HG03565 (cell line): ENCODE measurements at regions not wholly inside any gene's neighbourhood (a gene's known extent, or its start where the extent isn't known, plus 50 kb on each side); places are given as distances from the start of the nearest gene placed in this dataset.

ENCODE experiments used
- ATAC-seq: cut with Tn5 transposase; IDR thresholded peaks from one replicate; pipeline ENCODE4 v1.9.1; 2021; ENCODE audit warnings: mild to moderate bottlenecking, moderate library complexity; ENCODE audit not compliant: unreplicated experiment

DNA sequence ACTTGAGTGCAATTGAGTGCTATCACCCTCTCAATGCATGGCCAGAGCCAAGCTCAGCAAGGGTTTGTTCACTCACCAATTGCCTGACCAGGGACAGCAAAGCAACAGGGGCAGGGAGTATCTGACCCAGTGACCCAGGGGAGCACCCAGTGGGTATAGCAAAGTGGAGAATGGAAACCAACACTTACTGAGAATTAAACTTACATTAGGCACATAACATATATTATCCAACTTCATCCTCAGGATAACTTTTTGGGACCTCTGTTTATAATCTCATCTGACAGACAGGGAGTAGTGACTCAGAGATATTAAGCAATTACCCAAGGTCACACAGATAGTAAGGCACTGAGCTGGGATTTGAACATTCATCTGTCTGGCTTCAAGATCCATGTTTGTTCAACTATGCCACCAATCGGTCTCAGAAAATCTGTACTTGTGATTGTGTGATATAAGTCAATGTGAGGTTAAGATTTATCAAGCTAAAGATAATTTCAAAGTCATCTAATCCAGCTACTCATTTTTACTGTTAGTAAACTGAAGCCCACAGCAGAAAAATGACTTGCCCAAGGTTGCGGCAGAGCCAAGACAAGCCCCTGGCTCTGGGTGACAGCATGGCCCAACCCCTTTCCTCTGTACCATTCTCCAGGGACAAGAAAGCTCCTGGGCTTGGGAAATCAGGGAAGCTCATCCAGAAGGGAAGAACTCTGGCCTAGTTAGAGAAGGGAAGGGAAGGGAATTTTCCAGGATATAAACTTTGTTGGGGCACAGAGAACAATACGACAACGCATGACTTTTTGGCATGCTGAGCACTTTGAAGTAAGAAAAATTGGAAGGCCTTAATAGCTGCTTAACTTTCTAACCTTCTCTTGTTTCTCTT is 138.0 kb upstream of the SMAD3 start:
- ATAC-seq: no peak

DNA sequence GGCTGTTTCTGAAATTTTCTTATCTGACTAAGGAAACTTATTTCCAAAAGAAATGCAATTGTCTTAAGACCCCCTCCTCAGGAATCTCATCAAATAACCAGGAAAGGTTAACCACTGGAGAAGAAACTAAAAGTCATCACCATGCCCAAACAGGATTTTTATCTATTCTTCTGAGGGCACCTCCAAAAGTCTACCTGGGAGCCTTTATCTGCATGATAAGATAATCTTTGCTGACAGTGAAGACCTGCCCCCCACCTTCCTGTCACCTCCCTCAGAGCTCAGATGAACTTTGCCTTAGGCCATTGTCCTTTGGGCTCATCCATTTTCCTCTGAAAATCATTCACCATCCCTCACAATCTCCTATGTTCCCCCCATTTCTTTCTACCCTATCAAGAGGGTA is 137.3 kb upstream of the SMAD3 start:
- ATAC-seq: no peak

DNA sequence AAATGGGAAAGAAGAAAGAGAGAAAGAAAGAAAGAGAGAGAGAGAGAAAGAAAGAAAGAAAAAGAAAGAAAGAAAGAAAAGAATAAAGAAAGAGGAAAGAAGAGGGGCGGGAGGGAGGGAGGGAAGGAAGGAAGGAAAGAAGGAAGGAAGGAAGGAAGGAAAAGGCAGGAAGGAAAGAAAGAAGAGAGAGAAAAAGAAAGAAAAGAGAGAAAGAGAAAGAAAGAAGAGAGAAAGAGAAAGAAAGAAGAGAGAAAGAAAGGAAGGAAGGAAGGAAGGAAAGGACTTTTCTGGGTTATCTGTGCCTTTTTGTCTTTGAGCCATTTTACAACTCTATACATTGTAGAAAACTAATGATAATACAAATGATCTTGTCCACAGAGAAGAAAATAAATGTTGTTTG is 136.6 kb upstream of the SMAD3 start:
- ATAC-seq: no peak

DNA sequence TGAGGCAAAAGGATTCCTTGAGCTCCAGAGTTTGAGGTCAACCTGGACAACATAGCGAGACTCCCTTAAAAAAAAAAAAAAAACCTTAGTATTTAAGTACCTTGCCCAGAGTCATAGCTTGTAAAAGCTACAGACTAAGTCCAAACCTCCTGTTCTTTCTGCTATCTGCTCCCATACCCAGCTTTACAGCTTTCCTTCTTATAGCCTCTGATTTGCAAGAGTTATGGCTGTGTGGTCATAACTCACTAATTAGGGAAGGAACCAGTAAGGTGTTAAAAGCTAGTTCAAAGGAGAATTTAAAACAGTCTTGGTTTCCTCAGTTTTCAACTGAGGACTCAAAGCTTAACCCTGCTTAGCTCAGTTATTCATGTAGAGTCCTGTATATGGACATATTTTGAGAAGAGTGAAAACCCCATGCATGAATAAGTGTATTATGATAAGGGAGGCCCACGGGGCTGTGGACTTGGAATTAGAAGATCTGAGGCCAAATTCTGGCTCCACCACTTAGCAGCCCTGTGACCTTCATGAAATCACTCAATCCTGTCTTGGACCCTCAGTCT is 135.5 kb upstream of the SMAD3 start:
- no peak for ATAC-seq

DNA sequence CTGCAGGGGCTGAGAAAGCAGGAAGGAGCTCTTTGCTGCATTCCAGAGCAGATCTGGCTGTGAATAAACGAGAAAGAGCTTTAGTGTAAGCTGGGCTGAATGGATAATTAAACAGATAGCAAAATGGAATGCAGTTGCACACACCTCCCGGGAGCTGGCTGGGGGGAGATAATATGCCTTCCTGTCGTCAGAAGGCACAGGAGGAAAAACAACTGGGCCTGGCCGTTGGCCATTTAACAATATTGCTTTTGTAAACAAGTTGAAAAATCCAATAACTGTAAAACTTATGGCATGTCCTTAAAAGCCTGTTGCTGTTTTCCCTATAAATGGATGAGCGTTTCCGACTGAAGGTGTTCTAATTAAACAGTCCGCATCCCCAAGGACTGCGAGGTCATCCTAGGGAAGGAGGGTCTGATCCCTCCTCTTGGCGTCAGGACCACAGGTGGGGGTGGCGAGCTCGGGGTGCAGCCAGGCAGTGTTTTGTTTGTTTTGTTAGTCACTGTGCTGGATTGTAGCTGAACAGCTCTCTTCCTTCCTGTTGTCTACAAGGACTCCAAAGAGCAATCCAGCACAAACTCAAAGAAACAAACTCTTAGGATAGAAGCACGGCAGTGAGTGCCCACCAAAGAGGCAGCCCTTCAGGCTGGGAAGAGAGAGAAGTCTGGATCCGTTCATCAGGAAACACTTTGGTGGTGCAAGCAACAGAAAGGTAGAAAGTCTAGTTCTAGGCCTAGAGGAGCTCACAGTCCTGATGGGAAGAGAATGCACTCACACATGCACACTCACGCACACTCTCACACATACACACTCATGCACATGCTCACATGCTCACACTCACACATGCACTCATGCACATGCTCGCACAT is 133.4 kb upstream of the SMAD3 start:
- ATAC-seq: no peak

DNA sequence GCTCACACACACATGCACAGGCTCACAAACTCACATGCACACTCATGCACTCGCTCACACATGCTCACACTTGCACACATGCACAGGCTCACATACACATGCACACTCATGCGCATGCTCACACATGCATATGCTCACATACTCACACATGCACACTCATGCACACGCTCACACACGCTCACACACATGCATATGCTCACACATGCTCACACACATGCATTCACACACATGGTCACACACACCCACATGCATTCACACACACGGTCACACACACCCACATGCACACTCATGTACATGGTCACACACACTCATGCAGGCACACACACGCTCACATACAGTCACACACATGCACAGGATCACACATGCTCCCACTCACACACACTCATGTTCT is 132.8 kb upstream of the SMAD3 start:
- ATAC-seq: no peak

DNA sequence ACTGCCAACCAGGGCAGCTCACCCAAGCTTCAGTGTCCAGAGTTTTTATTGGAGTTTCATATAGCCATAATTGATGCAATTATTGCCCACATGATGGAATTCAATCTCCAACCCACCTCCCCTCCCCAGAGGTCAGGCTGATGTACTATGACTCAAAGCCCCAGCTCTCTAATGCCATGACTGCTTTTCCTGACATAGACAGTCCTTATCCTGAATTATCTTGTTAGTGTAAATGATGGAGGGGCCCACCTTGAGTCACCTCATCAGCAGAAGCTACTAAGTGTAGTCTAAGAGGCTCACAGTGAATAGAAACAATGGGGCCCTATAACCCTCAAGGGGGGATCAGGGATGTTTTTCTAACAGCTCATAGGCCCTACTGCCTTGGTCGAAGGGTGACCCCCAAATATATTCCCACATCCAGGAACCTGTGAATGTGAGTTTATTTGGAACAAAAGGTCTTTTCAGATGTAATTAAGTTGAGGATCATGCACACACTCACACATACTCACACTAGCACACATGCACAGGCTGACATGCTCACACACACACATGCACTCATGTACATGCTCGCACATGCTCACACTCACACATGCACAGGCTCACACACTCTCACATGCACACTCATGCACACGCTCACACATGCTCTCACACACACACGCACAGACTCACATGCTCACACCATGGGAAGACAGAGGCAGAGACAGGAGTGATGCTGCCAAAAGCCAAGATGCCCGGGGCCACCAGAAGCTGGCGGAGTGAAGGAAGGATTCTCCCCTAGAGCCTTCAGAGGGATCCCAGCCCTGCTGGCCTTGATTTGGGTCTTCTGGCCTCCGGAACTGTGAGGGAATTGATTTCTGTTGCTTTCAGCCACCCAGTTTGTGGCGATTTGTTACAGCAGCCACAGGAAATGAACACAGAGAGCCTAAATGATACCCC is 131.2 kb upstream of the SMAD3 start:
- ATAC-seq: no peak

DNA sequence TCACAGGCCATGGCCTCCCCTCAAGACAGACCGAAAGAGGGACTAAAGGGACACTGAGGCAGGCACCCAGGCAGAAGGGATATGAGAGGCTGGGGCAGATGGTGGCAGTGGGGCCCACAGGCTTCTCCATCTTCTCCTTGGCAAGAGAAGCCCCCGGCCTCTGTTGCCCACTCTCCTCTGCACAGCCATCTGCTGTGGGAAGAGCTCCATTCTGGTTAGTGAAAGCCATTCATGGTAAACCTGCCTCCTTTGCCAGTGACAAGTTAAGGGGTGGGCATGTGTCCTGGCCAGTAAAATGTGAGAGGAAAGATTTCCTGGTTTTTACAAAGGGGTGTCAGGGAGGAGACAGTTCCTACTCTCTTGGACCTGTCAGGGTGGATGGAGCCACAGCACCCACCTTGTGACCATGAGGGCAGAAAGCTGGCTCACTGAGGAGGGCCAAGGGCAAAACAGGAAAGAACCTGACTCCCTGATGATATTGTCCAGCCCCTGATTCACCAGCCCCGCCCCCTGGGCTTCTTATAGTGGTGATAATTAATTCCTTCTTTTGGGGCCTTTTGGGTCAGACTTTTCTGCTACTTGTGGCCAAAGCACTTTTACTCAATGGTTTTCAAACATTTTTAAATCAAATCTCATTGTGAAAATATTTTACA is 130.4 kb upstream of the SMAD3 start:
- ATAC-seq: no peak

DNA sequence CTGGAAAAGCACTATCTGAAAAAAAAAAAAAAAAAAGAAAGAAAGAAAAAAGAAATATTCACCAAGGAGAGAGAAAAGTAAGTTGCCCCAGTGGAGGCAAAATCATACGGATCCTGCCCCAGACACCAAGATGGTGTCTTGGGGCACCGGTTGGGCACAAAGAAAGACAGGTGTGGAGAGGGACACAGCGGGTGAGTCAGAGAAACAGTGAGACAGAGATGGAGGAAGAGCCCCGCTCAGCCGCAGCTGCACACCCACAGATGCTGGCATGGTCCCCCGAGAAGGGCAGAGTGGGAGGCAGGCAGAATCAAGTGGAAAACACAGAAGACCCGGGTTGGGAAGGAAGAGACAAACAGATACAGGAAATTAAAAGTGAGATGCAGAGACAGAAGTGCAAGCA is 129.7 kb upstream of the SMAD3 start:
- no peak for ATAC-seq

DNA sequence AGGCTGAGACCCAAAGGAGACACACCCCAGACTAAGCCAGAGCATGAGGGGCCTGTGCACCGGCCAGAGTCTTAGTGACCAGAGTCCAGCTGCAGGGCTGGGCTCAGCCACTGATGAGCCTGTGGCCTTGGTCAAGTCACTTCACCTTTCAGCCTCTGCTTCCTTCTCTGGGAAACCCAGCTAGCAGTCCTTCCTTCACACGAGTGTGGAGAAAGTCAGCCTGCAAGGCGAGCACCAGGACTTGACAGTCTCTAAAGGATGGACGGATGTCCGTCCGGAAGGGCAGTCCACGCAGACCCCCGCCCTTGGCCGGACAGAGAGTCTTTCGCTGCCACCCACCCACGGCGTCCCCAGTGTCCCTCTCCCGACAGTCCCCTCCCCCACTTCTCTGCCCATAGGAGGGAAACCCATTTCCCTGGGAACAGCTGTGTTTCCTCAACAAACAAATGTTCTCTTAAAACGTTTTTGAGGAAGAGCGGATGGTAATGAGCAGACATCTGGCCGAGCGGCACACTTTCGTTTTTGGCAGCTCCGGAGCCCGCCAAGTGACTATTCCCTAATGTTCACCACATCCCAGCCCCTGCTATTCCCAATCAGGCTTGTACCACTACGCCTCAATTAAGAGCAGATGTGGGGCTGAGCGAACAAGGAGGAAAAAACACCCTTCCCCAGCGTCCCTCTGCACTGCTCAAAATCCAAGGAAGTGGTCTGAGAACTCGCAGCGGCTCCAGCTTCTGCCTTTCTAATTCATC is 129.1 kb upstream of the SMAD3 start:
- ATAC-seq: no peak

DNA sequence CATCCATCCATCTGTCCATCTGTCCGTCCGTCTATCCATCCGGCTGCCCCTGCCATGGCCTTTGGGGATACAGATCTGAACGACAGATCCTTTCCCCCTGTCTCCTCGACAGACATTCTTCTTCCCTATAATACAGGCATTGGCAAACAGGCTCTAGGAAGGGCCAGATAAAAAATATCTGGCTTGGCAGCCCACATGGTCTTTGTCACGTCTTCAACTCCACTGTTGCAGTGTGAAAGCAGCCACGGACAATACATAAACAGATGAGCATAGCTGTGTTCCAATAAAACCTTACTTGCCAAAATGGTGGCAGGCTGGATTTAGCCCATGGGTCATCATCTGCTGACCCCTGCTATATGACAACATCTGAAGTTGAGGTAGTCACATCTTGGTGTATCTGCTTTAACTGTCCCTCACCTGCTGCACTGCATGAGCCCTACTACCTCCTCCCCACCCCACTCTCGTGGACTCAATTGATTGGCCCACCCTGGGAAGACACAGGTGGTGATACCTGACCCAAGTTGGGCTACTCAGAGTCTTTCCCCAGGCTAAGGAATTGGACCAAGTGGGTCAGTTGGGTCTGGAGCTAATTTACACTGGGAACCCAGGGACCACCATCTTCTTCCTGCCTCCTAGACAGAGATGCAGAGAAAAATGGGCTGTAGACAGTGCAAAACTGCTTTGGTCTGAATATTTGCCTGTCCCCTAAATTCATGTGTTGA is 128.4 kb upstream of the SMAD3 start:
- no peak for ATAC-seq

DNA sequence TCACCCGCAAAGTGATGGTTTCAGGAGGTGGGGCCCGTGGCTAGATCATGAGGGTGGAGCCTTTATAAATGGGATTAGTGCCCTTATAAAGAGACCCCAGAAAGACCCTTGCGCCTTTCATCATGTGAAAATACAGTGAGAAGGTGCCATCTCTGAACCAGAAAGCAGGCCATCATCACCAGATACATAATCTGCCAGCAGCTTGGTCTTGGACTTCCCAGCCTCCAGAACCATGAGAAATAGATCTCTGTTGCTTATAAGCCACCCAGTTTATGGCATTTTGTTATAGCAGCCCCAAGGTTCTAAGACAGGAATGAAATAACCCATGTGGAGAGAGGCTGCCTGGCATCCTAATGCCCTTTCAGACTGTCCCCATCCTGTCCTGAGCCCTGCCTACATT is 127.8 kb upstream of the SMAD3 start:
- no peak for ATAC-seq

DNA sequence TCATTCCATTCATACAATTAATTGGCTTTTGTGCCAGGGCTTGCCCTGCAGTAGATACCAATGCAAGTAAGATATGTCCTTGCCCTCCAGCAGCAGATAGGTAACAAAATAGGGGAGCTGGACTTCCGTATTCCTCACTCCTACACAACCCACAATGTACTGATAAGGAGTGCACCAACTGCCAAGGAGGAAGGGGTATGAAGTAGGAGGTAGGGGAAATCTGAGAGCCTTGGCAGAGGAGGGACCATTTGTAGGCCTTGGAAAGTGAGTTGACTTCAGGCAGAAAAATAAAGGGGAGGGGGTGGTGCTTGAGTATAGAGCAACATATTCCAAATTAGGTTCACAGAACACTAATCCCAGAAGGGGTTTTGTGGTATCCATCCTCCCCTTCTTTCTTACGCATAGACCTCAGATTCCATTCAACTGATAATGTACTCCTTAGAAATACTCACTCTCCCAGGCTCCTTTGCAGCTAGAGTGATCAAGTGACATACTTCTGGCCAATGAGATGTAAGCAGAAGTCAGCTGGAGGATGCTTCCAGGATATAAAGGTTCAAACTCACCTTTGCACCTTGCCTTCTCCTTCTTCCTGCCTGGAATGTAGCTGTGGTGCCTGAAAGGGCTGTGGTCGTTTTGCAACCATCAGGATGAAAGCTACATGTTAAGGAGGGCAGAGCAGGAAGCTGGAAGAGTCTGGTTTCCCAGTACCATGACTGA is 127.1 kb upstream of the SMAD3 start:
- ATAC-seq: no peak

DNA sequence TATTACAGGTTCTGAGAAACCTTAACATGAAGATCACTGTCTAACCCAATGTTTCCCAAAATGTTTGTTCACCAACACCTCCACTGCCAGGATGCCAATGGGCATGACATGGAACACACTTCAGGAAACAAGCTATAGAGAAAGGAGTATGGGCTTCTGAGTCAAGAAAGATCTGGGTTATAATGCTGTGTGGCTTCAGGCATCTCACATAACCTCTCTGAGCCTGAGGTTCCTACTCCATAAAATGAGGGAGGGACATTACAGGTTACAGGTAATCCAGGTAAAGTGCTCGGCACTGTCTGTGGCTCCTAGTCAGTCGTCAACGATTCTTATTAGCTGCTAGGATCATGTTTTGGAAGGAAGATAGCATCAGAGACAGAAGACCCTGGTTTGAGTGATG is 126.4 kb upstream of the SMAD3 start:
- ATAC-seq: no peak

DNA sequence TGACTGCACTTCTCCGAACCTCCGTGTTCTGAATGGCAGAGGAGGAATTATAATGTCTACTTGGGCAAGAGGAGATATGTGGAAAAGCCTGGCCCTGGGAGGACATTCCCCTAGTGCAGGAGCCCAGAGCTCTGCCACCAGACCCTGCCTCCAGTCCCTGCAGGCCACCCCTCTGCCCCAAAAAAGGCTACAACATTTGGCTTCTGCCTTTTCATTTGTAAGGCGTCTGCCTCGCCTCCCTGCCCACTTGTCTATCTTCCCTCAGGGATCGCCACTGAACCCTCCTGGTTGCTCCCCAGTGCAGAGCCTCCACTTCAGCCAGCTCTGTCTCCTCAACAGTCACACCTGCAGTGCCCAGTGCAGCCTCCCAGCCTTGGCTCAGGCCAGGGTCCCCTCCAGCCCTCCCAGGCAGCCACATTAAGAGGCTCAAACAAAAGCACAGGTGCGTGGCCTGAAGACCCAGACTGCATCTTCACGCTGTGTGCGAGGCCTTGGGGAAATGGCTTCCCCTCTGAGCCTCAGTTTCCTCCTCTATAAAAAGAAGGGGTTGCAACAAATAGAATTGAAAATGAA is 125.9 kb upstream of the SMAD3 start:
- ATAC-seq: no peak

DNA sequence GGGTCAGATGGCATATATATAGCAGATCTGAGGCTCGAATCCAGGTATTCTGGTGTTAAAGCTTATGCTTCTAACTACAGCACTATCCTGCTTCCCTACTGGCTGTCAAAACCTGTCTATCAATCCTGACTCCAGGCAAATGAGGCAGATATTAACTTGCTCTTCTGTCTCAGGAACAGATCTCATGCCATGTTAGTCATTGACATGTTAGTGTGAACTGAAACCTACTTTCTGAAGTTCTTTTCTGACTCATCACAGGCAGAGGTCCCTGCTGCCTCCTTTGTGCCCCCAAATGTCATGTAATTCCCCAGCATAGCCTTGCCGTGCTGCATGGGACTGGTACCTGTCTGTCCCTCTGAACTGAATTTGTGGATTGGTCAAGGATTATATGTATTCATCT is 125.0 kb upstream of the SMAD3 start:
- peak; percentile 49 for ATAC-seq

DNA sequence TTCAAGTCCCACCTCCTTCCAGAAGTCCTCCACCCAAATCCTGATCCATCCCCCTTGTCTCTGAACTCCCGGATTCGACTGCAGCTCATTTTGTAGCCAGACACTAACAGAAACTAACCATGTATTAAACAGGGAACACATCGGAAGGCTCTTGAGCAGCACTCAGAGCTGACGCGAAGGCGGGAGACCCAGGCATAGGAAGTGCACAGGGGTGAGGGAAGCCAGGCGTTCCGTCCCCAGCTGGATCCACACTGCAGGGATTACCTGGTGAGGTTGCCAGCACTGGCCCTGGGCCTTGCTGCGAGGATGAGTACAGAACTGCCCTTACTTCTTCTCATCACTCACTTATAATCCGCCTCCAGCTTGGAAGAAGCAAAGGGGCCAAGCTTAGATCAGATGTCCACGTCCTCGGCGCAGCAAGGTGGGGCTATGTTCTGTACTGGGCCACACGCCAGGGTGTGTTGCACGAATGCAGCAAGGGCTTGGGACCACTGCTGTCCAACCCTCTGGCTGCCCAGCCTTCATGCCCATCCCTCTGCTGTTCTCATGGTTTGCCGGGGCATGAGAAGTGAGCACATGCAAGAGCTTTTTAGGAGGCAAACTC is 124.2 kb upstream of the SMAD3 start:
- ATAC-seq: no peak
